HCT116 (cell line): ENCODE measurements at regions not wholly inside any gene's neighbourhood (a gene's known extent, or its start where the extent isn't known, plus 50 kb on each side); places are given as distances from the start of the nearest gene placed in this dataset.

Experiments
- ATAC-seq: fragments of 200-7000 bp; cut with Tn5 transposase; 2 replicates; pipeline ENCODE4 v1.9.1; 2020; ENCODE audit warnings: mild to moderate bottlenecking, moderate library complexity
- BruUV-seq: library from RNA; stranded (reverse); fragments of 400-500 nt; replicated peaks from 2 replicates; lab custom pipeline; 2021; lab: Mats Ljungman, UMichigan
- CTCF ChIA-PET: fragments of 300-600 bp; sonication (Branson Sonifier 250); formaldehyde crosslinking; loops from one replicate; lab custom pipeline; 2021; ENCODE audit warnings: antibody characterized with exemption; lab: Charles Lee
- POLR2A ChIA-PET: fragments of 300-600, 350-600 bp; sonication (Branson Sonifier 250); formaldehyde crosslinking; loops from one replicate; lab custom pipeline; 2021; ENCODE audit warnings: antibody characterized with exemption; lab: Charles Lee
- RAD21 ChIA-PET, 2 experiments: fragments of 300-600 bp; sonication (Branson Sonifier 250); formaldehyde crosslinking; loops; one replicate each; lab custom pipeline; 2023; ENCODE audit warnings: low total read pairs in 2 of 2; ENCODE audit not compliant: uncharacterized antibody in 2 of 2, unreplicated experiment in 2 of 2, low non-redundant PET in 1 of 2; lab: Charles Lee
- DNase-seq: peaks from one replicate; pipeline ENCODE4 v3.0.0-alpha.2; 2010; ENCODE audit warnings: low read depth, low spot score
- H2AFZ ChIP-seq: fragments of 200-600 bp; shearing (Covaris generic), sonication (generic); 2 replicates; pipeline ENCODE4 v1.6.1; 2017; ENCODE audit warnings: low read depth, mixed run types, mixed read lengths, antibody characterized with exemption, low read length; ENCODE audit not compliant: poor library complexity, severe bottlenecking
- H3K27ac ChIP-seq: 2 replicates; pipeline ENCODE4 v1.5.1; 2012; ENCODE audit warnings: low read depth, low read length
- H3K27me3 ChIP-seq: fragments of 200-600 bp; sonication (generic); 2 replicates; pipeline ENCODE4 v1.6.1; 2016; ENCODE audit warnings: mixed run types, low read length, mixed read lengths; ENCODE audit not compliant: insufficient read depth
- H3K36me3 ChIP-seq, 2 experiments: fragments of 200-500 bp in 1 of 2; fragments of 200-600 bp in 1 of 2; sonication (Bioruptor generic) in 1 of 2; sonication (generic) in 1 of 2; 2 replicates each; pipeline versions ENCODE4 v1.5.1 to v1.6.1; 2014 to 2016; ENCODE audit warnings: low read length in 2 of 2, inconsistent platforms in 1 of 2, mixed read lengths in 1 of 2, mixed run types in 1 of 2; ENCODE audit not compliant: insufficient read depth in 2 of 2, control insufficient read depth in 1 of 2
- H3K4me1 ChIP-seq, 2 experiments: fragments of 200-600 bp in 1 of 2; sonication (generic) in 1 of 2; 2 replicates each; pipeline versions ENCODE4 v1.5.1 to v1.6.1; 2012 to 2017; ENCODE audit warnings: low read length in 2 of 2, inconsistent platforms in 1 of 2, mild to moderate bottlenecking in 1 of 2, mixed read lengths in 1 of 2, mixed run types in 1 of 2, moderate library complexity in 1 of 2; ENCODE audit not compliant: insufficient read depth in 2 of 2, control insufficient read depth in 1 of 2
- H3K4me2 ChIP-seq: fragments of 200-600 bp; sonication (generic); 2 replicates; pipeline ENCODE4 v1.6.1; 2017; ENCODE audit warnings: mixed run types, low read length, mixed read lengths
- H3K4me3 ChIP-seq, 2 experiments: fragments of 200-600 bp in 1 of 2; sonication (generic) in 1 of 2; replicated peaks in 1 of 2; 2 replicates each; pipeline ENCODE4 v1.5.1; 2011 to 2016; ENCODE audit warnings: low read length in 2 of 2, control low read depth in 1 of 2, low read depth in 1 of 2, mild to moderate bottlenecking in 1 of 2, mixed read lengths in 1 of 2, mixed run types in 1 of 2
- H3K79me2 ChIP-seq: fragments of 200-600 bp; sonication (generic); 2 replicates; pipeline ENCODE4 v1.6.1; 2017; ENCODE audit warnings: mild to moderate bottlenecking, mixed run types, low read length, moderate library complexity, mixed read lengths; ENCODE audit not compliant: insufficient read depth
- H3K9ac ChIP-seq: fragments of 200-600 bp; sonication (generic); 2 replicates; pipeline ENCODE4 v1.6.1; 2016; ENCODE audit warnings: low read length, mixed read lengths
- H3K9me2 ChIP-seq: fragments of 200-600 bp; sonication (generic), shearing (Covaris generic); 2 replicates; pipeline ENCODE4 v1.6.1; 2017; ENCODE audit warnings: mixed run types, mild to moderate bottlenecking, moderate library complexity; ENCODE audit not compliant: insufficient read depth
- H3K9me3 ChIP-seq, 2 experiments: fragments of 200-500 bp in 1 of 2; fragments of 200-600 bp in 1 of 2; sonication (Bioruptor generic) in 1 of 2; sonication (generic) in 1 of 2; 2 replicates each; pipeline ENCODE4 v1.6.1; 2014 to 2017; ENCODE audit warnings: low read length in 2 of 2, mixed read lengths in 2 of 2, inconsistent platforms in 1 of 2, low read depth in 1 of 2, mild to moderate bottlenecking in 1 of 2, mixed run types in 1 of 2, moderate library complexity in 1 of 2; ENCODE audit not compliant: control insufficient read depth in 1 of 2, insufficient read depth in 1 of 2
- H4K20me1 ChIP-seq: fragments of 200-600 bp; sonication (generic), shearing (Covaris generic); 2 replicates; pipeline ENCODE4 v1.6.1; 2017; ENCODE audit warnings: mixed run types, mild to moderate bottlenecking, moderate library complexity; ENCODE audit not compliant: insufficient read depth
- ATF3 ChIP-seq: IDR thresholded peaks from 2 replicates; pipeline ENCODE4 v1.6.1; 2012
- CBX3 ChIP-seq: IDR thresholded peaks from 2 replicates; pipeline ENCODE4 v1.6.1; 2012; ENCODE audit warnings: low read depth
- EGR1 ChIP-seq: IDR thresholded peaks from 2 replicates; pipeline ENCODE4 v1.6.1; 2012; ENCODE audit warnings: low read depth
- ELF1 ChIP-seq: IDR thresholded peaks from 2 replicates; pipeline ENCODE4 v1.6.1; 2012; ENCODE audit warnings: low read depth, borderline replicate concordance
- EZH2phosphoT487 ChIP-seq: fragments of 200-600 bp; IDR thresholded peaks from 2 replicates; pipeline ENCODE4 v1.6.1; 2018; ENCODE audit warnings: antibody characterized with exemption, borderline replicate concordance
- JUND ChIP-seq: IDR thresholded peaks from 2 replicates; pipeline ENCODE4 v1.6.1; 2012
- POLR2A ChIP-seq: IDR thresholded peaks from 2 replicates; pipeline ENCODE4 v1.7.0; 2011; ENCODE audit warnings: borderline replicate concordance; ENCODE audit not compliant: insufficient read depth, insufficient read length; ENCODE audit errors: extremely low read depth
- RAD21 ChIP-seq: IDR thresholded peaks from 2 replicates; pipeline ENCODE4 v1.6.1; 2012; ENCODE audit warnings: low read depth, mild to moderate bottlenecking
- REST ChIP-seq: IDR thresholded peaks from 2 replicates; pipeline ENCODE4 v1.6.1; 2012; ENCODE audit warnings: low read depth
- SRF ChIP-seq: IDR thresholded peaks from 2 replicates; pipeline ENCODE4 v1.6.1; 2012; ENCODE audit warnings: low read depth
- TCF7L2 ChIP-seq: IDR thresholded peaks from 2 replicates; pipeline ENCODE4 v1.7.0; 2011; ENCODE audit warnings: borderline replicate concordance, inconsistent platforms; ENCODE audit not compliant: insufficient read depth, insufficient read length; ENCODE audit errors: extremely low read depth
- YY1 ChIP-seq: IDR thresholded peaks from 2 replicates; pipeline ENCODE4 v1.6.1; 2011; ENCODE audit warnings: low read length, low read depth, moderate library complexity, mild to moderate bottlenecking; ENCODE audit not compliant: insufficient replicate concordance; ENCODE audit errors: extremely low read depth
- ZFX ChIP-seq: fragments of 450-650 bp; IDR thresholded peaks from 2 replicates; pipeline ENCODE4 v1.6.1; 2017
- ZNF274 ChIP-seq: fragments of 200-500 bp; sonication (Bioruptor generic); IDR thresholded peaks from 2 replicates; pipeline ENCODE4 v1.6.1; 2014; ENCODE audit warnings: mild to moderate bottlenecking, low read depth, low read length, inconsistent platforms
- intact Hi-C: fragments of 100-400 bp; cut with micrococcal nuclease; formaldehyde crosslinking; loops from 2 replicates; pipeline ENCODE4 v1.10.0; 2022

GRCh38 chrX:140602140-140602539, 97.3 kb upstream of the SOX3 start:
- Histone ChIP-seq H3K36me3 (no peaks in the 10 kb centered on the region), H3K27ac (no peak overlapping the region), H2AFZ (no peak overlapping the region), H3K4me3 (no peak overlapping the region), H3K79me2 (no peaks in the 10 kb centered on the region), H3K4me2 (no peak overlapping the region), H4K20me1 (no peaks in the 10 kb centered on the region), H3K9me2 (no peaks in the 10 kb centered on the region), H3K9ac (no peak overlapping the region), H3K4me1 (no peaks in the 10 kb centered on the region), H3K27me3 (no peaks in the 10 kb centered on the region), H3K9me3 (no peaks in the 10 kb centered on the region)
- RAD21 ChIA-PET = no interaction called here
- BruUV-seq = no TSS peak
- no peak for ATAC-seq
- POLR2A ChIA-PET = no interaction called here
- intact Hi-C loops = no loop called here
- DNase-seq = no peak
- CTCF ChIA-PET = no interaction called here
- TF ChIP-seq POLR2A (no peak), SRF (no peak), YY1 (no peak), REST (no peak), ELF1 (no peak), EZH2phosphoT487 (no peak), ZNF274 (no peak), ZFX (no peak), TCF7L2 (no peak), CBX3 (no peak), RAD21 (no peak), ATF3 (no peak), EGR1 (no peak), JUND (no peak)
